HFF-Myc (cell line): ENCODE measurements at regions not wholly inside any gene's neighbourhood (a gene's known extent, or its start where the extent isn't known, plus 50 kb on each side); places are given as distances from the start of the nearest gene placed in this dataset.
A peak's percentile ranks its signal among the peaks of the same experiment; 100 is the strongest.

Experiments
- DNase-seq: peaks from one replicate; pipeline ENCODE4 v3.0.0-alpha.2; 2011; ENCODE audit warnings: low read depth; ENCODE audit errors: extremely low read depth
- H3K4me3 ChIP-seq: replicated peaks from 2 replicates; pipeline ENCODE4 v1.5.1; 2011; ENCODE audit warnings: low read depth, mild to moderate bottlenecking, control low read depth, low read length
- TF ChIP-seq, protein P1 (sequence below): IDR thresholded peaks from 2 replicates; pipeline ENCODE4 v1.5.1; 2012; ENCODE audit warnings: mild to moderate bottlenecking, low read depth, low read length, control low read depth; ENCODE audit errors: missing control alignments

DNA sequence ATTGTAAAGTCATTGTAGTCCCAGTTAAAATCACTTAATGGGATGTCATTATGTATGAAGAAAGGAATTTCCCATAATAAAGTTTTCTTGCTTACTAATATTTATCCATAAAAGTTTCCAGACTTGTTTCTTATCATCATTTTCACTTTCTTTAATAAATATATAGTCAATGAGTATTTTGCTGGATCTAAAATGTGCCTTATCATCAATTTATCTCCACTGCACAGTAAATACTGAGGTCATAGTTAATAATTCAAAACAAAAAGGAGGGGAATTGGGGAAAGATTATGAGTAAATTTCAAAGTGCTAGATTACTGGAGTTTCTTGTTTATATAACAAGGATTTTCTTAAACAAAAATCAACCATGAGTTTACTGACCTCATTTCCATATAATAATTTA is 279.5 kb upstream of the DKK2 start:
- TF ChIP-seq, protein P1, sequence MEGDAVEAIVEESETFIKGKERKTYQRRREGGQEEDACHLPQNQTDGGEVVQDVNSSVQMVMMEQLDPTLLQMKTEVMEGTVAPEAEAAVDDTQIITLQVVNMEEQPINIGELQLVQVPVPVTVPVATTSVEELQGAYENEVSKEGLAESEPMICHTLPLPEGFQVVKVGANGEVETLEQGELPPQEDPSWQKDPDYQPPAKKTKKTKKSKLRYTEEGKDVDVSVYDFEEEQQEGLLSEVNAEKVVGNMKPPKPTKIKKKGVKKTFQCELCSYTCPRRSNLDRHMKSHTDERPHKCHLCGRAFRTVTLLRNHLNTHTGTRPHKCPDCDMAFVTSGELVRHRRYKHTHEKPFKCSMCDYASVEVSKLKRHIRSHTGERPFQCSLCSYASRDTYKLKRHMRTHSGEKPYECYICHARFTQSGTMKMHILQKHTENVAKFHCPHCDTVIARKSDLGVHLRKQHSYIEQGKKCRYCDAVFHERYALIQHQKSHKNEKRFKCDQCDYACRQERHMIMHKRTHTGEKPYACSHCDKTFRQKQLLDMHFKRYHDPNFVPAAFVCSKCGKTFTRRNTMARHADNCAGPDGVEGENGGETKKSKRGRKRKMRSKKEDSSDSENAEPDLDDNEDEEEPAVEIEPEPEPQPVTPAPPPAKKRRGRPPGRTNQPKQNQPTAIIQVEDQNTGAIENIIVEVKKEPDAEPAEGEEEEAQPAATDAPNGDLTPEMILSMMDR, result no peak
- DNase-seq, result no peak
- no peak overlapping the region for H3K4me3 ChIP-seq

DNA sequence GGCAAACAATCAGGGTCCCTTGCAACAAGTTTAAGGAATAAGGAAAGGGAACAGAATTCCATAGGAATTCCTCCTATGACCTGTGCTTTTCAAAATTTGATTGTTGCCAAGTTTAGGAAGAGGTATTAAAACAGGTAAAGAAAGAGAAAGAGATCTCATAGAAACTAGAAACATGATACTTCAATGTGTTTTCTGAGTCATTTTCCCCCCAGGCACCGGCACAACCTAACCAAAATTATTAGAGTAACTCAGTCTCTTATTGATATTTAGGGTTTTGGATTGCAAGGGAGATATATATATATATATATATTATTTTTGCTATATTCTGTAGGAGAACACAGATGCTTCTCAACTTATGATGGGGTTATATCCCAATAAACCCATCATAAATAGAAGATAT is 278.0 kb upstream of the DKK2 start:
- no peak overlapping the region for H3K4me3 ChIP-seq
- no peak for DNase-seq
- TF ChIP-seq, protein P1, result no peak

DNA sequence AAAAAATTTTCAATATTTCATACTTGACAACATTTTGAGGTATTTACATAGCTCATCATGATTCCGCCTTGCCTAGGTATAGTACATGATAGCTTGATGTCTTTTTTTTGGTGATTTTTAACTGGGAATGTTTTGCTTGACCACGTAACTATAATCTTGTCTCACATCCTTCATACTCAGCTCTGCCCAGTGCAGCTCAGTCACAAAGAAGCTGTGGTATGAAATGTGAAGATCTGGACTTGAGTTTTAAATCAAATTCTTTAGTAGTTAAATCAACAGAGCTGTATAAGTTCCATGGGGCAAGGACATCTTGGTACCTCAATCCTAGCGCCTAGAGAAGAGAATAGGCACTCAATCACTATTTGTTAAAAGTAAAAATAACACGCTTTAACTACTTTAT is 276.3 kb upstream of the DKK2 start:
- TF ChIP-seq, protein P1, result no peak
- DNase-seq, result no peak
- no peak overlapping the region for H3K4me3 ChIP-seq

DNA sequence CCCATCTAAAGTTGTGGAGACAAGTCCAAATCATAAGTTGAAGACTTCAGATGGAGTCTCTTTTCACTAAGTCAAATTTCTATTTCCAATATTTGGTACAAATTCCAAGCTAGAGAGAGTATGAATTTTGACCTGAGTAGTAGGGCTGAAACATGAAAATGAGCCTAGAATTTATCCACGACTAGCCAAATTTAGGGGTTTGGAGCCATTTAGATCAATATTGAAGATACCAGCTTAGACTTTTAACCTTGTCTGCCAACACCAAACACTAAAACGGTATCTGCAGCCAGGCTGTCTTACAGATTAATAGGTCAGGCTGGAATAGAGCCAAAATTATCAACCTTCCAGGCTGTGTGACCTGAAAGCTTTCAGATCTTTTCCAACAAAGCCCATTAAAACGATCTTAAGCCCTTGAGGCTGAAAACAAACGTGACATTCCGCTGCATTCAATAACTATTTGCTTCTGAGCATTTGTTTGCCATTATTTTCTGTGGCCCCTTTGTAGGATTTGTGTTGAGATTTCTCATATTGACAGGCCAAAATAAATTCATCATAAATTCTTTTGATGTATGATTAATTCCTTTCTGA is 268.7 kb upstream of the DKK2 start:
- no peak overlapping the region for H3K4me3 ChIP-seq
- TF ChIP-seq, protein P1, result no peak
- DNase-seq, result peak; percentile 65

DNA sequence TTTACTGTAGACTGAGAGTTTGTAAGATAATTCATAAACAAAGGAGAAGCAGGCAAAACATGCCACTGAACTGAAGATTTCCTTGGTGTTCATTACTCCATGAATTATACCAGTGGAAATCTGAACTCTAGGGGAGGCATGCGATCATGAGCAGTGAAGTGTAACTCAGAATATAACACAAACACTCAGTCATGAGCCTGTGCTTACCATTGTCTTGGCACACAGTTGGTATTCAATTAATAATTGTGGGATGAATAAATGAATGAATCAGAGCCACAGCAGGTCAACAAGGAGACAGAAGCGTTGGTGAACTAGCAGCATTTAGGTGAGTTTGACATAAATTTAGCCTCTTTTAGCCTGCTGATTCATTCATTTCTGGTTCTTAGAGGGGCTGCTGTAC is 263.5 kb upstream of the DKK2 start:
- no peak for DNase-seq
- no peak overlapping the region for H3K4me3 ChIP-seq
- TF ChIP-seq, protein P1, result no peak

DNA sequence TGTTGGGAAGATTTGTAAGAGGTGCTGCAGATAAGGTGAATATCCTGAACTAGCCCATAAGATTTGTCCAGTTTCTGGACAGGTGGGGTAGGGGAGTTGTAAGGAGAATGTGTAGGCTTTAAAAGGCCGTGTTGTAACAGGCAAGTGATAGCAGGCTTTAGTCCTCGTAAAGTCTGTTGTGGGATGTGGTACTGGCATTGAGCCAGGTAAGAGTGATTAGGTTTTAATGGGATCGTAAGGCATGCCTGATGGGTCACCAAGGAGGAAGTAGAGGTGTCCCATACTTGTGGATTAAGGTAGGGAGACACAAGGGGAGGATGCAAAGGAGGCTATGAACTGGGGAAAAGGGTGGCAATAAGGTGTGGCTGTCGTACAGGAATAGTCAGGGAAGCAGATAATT is 256.9 kb upstream of the DKK2 start:
- no peak overlapping the region for H3K4me3 ChIP-seq
- TF ChIP-seq, protein P1, result no peak

More for the DNA sequence above, 256.9 kb upstream of the DKK2 start:
- no peak for DNase-seq
